Subcutaneous abdominal adipose tissue (tissue), 5 donors: ENCODE measurements at regions not wholly inside any gene's neighbourhood (a gene's known extent, or its start where the extent isn't known, plus 50 kb on each side); places are given as distances from the start of the nearest gene placed in this dataset.
"Not testable (repeated sequence)": the region's sequence is repeated elsewhere in the genome, so short reads cannot be mapped to it uniquely, and the experiment has no call there.

Experiments
- H3K27ac ChIP-seq: one replicate; pipeline ENCODE4 v1.7.0; 2013; ENCODE audit warnings: low read depth, mild to moderate bottlenecking, inconsistent platforms, low read length, moderate library complexity
- H3K27me3 ChIP-seq, 5 donors: one replicate each; pipeline ENCODE4 v1.7.0; 2013; ENCODE audit warnings: low read length in 5 of 5, inconsistent platforms in 1 of 5; ENCODE audit not compliant: control insufficient read depth in 5 of 5, insufficient read depth in 4 of 5
- H3K36me3 ChIP-seq, 5 donors: one replicate each; pipeline ENCODE4 v1.7.0; 2013; ENCODE audit warnings: low read length in 5 of 5; ENCODE audit not compliant: control insufficient read depth in 5 of 5, insufficient read depth in 5 of 5
- H3K4me1 ChIP-seq, 5 donors: one replicate each; pipeline ENCODE4 v1.7.0; 2013; ENCODE audit warnings: low read length in 5 of 5, mild to moderate bottlenecking in 3 of 5, moderate library complexity in 1 of 5; ENCODE audit not compliant: control insufficient read depth in 5 of 5, insufficient read depth in 5 of 5
- H3K4me3 ChIP-seq, 5 donors: one replicate each; pipeline ENCODE4 v1.7.0; 2013; ENCODE audit warnings: low read length in 5 of 5, low read depth in 1 of 5
- H3K9ac ChIP-seq, 5 donors: one replicate each; pipeline ENCODE4 v1.7.0; 2013; ENCODE audit warnings: low read length in 5 of 5, mild to moderate bottlenecking in 4 of 5, moderate library complexity in 3 of 5
- H3K9me3 ChIP-seq, 5 donors: one replicate each; pipeline ENCODE4 v1.7.0; 2013; ENCODE audit warnings: low read length in 5 of 5; ENCODE audit not compliant: control insufficient read depth in 5 of 5
- donor health status: healthy.
- donor health status: healthy.
- donor health status: healthy.
- donor health status: healthy.
- donor health status: healthy.

DNA sequence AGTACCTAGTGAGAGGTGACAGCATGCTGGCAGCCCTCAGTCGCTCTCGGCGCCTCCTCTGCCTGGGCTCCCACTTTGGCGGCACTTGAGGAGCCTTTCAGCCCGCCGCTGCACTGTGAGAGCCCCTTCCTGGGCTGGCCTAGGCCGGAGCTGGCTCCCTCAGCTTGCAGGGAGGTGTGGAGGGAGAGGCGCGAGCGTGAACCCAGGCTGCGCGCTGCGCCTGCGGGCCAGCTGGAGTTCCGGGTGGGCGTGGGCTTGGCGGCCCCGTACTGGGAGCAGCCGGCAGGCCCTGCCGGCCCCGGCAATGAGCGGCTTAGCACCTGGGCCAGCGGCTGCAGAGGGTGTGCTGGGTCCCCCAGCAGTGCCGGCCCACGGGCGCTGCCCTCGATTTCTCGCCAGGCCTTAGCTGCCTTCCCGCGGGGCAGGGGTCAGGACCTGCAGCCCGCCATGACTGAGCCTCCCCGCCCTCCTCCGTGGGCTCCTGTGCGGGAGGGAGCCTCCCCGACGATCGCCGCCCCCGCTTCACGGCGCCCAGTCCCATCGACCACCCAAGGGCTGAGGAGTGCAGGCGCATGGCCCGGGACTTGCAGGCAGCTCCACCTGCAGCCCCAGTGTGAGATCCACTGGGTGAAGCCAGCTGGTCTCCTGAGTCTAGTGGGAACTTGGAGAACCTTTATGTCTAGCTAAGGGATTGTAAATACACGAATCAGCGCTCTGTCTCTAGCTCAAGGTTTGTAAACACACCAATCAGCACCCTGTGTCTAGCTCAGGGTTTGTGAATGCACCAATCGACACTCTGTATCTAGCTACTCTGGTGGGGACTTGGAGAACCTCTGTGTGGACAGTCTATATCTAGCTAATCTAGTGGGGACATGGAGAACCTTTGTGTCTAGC, 1579.2 kb downstream of the SI start:
- H3K9ac ChIP-seq, result not testable (repeated sequence)

DNA sequence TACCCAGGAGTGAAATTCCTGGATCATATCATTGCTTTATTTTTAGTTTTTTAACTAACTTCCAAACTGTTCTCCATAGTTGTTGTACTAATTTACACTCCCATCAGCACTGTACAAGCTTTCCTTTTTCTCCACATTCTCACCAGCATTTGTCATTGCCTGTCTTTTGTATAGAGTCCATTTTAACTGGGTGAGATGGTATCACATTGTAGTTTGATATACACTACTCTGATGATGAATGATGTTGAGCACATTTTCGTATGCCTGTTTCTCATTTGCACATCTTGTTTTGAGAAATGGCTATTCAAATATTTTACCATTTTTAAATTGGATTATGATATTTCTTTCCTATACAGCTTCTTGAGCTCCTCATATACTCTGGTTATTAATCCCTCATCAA, 1586.6 kb downstream of the SI start:
- no peaks in the 10 kb centered on the region for H3K36me3 ChIP-seq
- H3K27ac ChIP-seq, result no peak overlapping the region
- no peak overlapping the region for H3K4me3 ChIP-seq
- no peaks in the 10 kb centered on the region for H3K27me3 ChIP-seq
- no peaks in the 10 kb centered on the region for H3K4me1 ChIP-seq
- peaks cover 0 to 5% (median 0%) of the 10 kb centered on the region in 5 donors for H3K9me3 ChIP-seq
- H3K9ac ChIP-seq, result no peak overlapping the region

More for the DNA sequence above, 1579.2 kb downstream of the SI start:
- H3K4me3 ChIP-seq, H3K4me1 ChIP-seq, H3K27ac ChIP-seq, H3K27me3 ChIP-seq, H3K36me3 ChIP-seq, H3K9me3 ChIP-seq: not testable (repeated sequence)

DNA sequence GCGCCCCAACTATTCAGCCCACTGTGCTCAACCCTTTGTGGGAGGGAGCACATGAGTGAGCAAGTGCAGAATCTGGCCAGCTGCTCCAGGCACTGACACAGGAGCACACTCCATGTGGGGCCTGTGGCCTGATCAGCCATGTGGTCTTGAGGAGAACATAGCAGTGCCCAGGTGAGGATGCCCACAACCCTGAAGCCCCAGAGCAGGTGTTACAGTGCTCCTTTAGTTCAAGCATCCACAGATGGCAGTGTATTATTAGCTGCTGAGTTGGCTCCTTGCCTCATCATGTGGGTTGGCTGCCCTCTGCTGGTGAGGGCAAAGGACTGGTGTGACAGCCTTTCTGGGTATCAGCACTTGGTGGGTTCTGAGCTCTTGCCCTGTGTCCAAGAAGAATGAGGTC, 1588.2 kb downstream of the SI start:
- no peak overlapping the region for H3K27ac ChIP-seq
- no peaks in the 10 kb centered on the region for H3K27me3 ChIP-seq
- no peaks in the 10 kb centered on the region for H3K4me1 ChIP-seq
- H3K4me3 ChIP-seq, result no peak overlapping the region
- H3K9ac ChIP-seq, result no peak overlapping the region
- H3K36me3 ChIP-seq, result no peaks in the 10 kb centered on the region
- peaks cover 0 to 5% (median 0%) of the 10 kb centered on the region in 5 donors for H3K9me3 ChIP-seq

DNA sequence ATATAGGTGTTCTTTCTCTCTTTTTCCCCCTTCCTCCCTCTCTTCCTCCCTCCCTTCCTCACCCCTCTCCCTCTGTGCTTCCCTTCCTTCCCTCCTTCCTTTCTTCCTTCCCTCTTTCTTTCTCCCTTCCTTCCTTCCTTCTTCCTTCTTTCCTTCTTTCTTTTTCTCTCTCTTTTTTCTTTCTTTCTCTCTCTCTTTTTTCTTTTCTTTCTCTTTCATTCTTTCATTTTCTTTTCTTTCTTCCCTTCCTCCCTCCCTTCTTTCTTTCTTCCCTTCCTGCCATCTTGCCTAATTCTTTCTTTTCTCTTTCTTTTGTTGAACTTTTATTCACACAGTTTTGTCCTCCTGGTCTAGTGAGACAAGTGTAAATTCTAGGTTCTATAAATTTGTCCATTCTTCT, 1595.6 kb downstream of the SI start:
- Histone ChIP-seq H3K36me3 (no peaks in the 10 kb centered on the region), H3K4me3 (no peak overlapping the region), H3K9ac (no peak overlapping the region), H3K4me1 (no peaks in the 10 kb centered on the region), H3K27me3 (no peaks in the 10 kb centered on the region), H3K9me3 (no peaks in the 10 kb centered on the region), H3K27ac (no peak overlapping the region)

DNA sequence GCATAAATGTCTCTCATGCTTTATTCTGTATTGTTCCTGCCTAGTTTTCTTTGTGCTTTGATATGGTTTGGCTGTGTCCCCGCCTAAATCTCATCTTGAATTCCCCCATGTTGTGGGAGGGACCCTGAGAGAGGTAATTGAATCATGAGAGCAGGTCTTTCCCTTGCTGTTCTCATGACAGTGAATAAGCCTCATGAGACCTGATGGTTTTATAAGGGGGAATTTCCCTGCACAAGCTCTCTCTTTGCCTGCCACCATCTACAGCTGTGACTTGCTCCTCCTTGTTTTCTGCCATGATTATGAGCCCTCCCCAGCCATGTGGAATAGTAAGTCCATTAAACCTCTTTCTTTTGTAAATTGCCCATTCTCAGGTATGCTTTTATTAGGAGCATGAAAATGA, 1596.6 kb downstream of the SI start:
- H3K27ac ChIP-seq, result no peak overlapping the region
- no peaks in the 10 kb centered on the region for H3K36me3 ChIP-seq
- H3K9ac ChIP-seq, result no peak overlapping the region
- H3K9me3 ChIP-seq, result no peaks in the 10 kb centered on the region
- no peaks in the 10 kb centered on the region for H3K4me1 ChIP-seq
- no peaks in the 10 kb centered on the region for H3K27me3 ChIP-seq
- no peak overlapping the region for H3K4me3 ChIP-seq

DNA sequence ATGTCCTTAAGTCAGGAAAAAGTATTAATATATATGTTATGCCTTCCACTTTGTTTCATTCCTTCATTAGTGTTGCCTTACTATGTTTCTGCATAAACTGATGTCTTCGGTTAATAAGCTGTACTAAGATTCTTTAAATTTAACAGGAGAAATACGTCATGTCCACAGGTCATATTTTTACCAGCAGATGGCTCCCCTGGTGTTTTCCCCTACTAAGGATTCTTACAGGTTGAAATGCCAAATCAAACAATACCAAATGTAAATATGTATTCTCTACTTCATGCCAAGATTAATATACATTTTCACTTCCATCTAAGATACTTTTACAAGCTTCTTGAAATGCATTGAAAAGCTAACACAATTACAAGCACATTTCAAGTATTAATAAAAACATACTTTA, 1602.1 kb downstream of the SI start:
- Histone ChIP-seq H3K9ac (no peak overlapping the region), H3K4me1 (no peaks in the 10 kb centered on the region), H3K4me3 (no peak overlapping the region), H3K27ac (no peak overlapping the region), H3K27me3 (no peaks in the 10 kb centered on the region), H3K9me3 (no peaks in the 10 kb centered on the region), H3K36me3 (no peaks in the 10 kb centered on the region)

DNA sequence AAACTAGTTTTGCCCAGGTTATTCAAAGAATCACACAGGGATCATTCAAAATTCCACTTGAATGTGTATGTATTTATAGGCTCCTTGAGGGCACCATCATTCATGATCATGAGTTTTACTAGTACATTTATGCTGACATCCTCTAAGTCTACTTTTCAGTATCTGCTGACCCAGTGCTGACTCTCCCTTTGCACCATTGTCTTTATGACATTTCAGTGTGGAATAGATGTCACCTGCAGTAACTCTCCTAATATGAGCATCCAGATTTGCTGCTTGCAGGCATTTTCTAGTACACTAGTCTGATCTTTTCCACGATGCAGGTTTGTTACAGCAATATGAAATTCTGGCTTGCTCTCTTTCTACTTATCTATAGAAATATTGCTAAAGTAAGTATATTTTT, 1603.5 kb downstream of the SI start:
- no peaks in the 10 kb centered on the region for H3K4me1 ChIP-seq
- no peak overlapping the region for H3K27ac ChIP-seq

DNA sequence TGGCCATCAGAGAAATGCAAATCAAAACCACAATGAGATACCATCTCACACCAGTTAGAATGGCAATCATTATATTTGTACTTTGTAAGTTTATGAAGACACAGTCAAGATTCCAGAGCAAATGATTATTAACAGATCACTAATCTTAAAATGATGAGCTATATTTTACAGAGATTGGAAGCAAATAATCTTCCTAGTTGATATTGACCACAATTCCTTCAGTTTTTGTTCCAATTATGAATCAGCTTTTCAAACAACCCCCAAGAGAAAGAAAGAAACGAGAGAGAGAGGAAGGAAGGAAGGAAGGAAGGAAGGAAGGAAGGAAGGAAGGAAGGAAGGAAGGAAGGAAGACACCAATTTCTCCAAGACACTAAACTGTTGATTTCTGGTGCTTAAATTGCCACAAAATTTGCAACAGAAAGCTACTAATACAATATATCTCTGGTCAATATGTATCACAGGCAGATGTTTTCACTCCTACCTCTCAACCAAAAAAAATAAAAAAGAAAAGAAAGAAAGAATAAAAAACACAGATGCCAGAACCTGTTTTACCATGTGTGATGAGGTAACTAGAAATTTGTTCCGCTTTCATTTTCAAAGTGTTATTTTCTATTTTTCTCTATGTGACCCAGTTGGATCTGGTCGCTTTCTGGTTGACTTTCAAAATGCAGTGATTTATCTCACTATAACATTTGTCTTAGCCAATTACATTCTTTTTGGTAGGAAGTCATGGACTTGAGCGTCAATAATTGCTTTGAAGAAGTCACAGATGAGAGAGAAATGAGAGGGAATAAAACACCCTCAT, 1609.6 kb downstream of the SI start:
- H3K9me3 ChIP-seq, result no peaks in the 10 kb centered on the region
- H3K36me3 ChIP-seq, result no peaks in the 10 kb centered on the region
- H3K27me3 ChIP-seq, result no peaks in the 10 kb centered on the region
- H3K4me1 ChIP-seq, result no peaks in the 10 kb centered on the region
- no peak overlapping the region for H3K9ac ChIP-seq
- H3K27ac ChIP-seq, result no peak overlapping the region
- H3K4me3 ChIP-seq, result no peak overlapping the region

More for the DNA sequence above, 1603.5 kb downstream of the SI start:
- Histone ChIP-seq H3K9ac (no peak overlapping the region), H3K36me3 (no peaks in the 10 kb centered on the region), H3K9me3 (no peaks in the 10 kb centered on the region), H3K27me3 (no peaks in the 10 kb centered on the region), H3K4me3 (no peak overlapping the region)

DNA sequence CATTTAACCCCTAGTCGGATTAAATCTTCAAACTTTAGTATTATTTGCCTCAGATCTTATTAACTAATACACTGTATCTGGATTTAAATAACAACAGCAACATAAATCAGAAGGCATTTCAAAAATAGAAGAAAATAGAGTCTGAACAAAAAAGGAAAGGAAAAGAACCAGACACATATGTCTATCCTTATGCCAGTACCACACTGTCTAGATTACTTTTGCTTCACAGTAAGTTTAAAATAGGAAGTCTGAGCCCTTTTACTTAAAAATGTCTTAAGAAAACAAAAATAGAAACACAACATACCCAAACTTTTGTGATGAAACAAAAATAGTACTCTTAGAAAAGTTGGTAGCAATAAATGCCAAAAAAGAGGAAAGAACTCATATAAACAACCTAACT, 1615.8 kb downstream of the SI start:
- H3K4me1 ChIP-seq, result peaks cover 0 to 17% (median 0%) of the 10 kb centered on the region in 5 donors
- H3K36me3 ChIP-seq, result no peaks in the 10 kb centered on the region
- no peak overlapping the region for H3K9ac ChIP-seq
- no peak overlapping the region for H3K27ac ChIP-seq
- no peak overlapping the region for H3K4me3 ChIP-seq
- H3K9me3 ChIP-seq, result no peaks in the 10 kb centered on the region
- H3K27me3 ChIP-seq, result no peaks in the 10 kb centered on the region

DNA sequence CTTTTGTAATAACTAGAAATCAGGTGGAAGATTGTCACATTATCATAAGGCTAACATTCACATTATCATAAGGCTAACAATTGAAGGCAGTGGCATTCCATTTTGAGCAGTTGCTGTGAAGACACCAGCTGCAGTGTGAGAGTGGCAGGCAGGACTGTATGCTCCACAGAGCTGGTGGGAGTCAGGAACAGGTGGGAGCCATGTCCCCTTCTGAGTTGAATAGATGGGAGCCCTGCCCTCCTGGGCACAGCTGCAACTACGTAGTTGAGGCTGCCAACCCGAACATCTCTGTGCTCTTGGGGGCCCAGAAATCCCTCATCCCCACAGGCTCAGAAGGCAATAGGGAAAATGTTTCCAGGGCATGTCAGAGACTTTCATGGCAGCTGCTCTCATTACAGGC, 1627.6 kb downstream of the SI start:
- Histone ChIP-seq H3K27ac (no peak overlapping the region), H3K27me3 (no peaks in the 10 kb centered on the region), H3K4me1 (no peaks in the 10 kb centered on the region), H3K36me3 (no peaks in the 10 kb centered on the region), H3K9ac (no peak overlapping the region), H3K9me3 (peaks cover 0 to 11% (median 6%) of the 10 kb centered on the region in 5 donors), H3K4me3 (no peak overlapping the region)
